NCI-H1930 (cell line): ENCODE measurements at regions not wholly inside any gene's neighbourhood (a gene's known extent, or its start where the extent isn't known, plus 50 kb on each side); places are given as distances from the start of the nearest gene placed in this dataset.
"Not testable (repeated sequence)": the region's sequence is repeated elsewhere in the genome, so short reads cannot be mapped to it uniquely, and the experiment has no call there.

ENCODE experiments used
- DNase-seq, 2 experiments: peaks; one replicate each; lab custom pipeline; 2025; lab: John Stamatoyannopoulos, UW

- no peak for DNase-seq
Measured at GRCh38 chrX:53883196-53883595, 161.1 kb downstream of the PHF8 start.

- DNase-seq: no peak
Measured at GRCh38 chrX:53882331-53882730, 161.9 kb downstream of the PHF8 start.

- not testable (repeated sequence) for DNase-seq
Measured at GRCh38 chrX:53880786-53881185, 163.5 kb downstream of the PHF8 start.

GRCh38 chrX:53859890-53860289 lies 173.4 kb upstream of the HUWE1 start:
- no peak for DNase-seq

- peak in 1 of 2 experiments; percentile 6 for DNase-seq
Measured at GRCh38 chrX:53831662-53832635, 145.4 kb upstream of the HUWE1 start.

GRCh38 chrX:53824686-53825085 lies 138.2 kb upstream of the HUWE1 start:
- no peak for DNase-seq

GRCh38 chrX:53818115-53818514 lies 131.6 kb upstream of the HUWE1 start:
- not testable (repeated sequence) for DNase-seq

GRCh38 chrX:53817548-53817947 lies 131.0 kb upstream of the HUWE1 start:
- no peak for DNase-seq

- no peak for DNase-seq
Measured at GRCh38 chrX:53813670-53814440, 127.3 kb upstream of the HUWE1 start.

GRCh38 chrX:53798281-53798680 lies 111.8 kb upstream of the HUWE1 start:
- DNase-seq: no peak

- no peak for DNase-seq
Measured at GRCh38 chrX:53795576-53795975, 109.1 kb upstream of the HUWE1 start.

GRCh38 chrX:53794181-53794580 lies 107.7 kb upstream of the HUWE1 start:
- DNase-seq: no peak

- DNase-seq: no peak
Measured at GRCh38 chrX:53768865-53769264, 82.3 kb upstream of the HUWE1 start.

GRCh38 chrX:53768451-53768850 lies 81.9 kb upstream of the HUWE1 start:
- no peak for DNase-seq

GRCh38 chrX:53767544-53767943 lies 81.0 kb upstream of the HUWE1 start:
- no peak for DNase-seq

- not testable (repeated sequence) for DNase-seq
Measured at GRCh38 chrX:53757181-53757580, 70.7 kb upstream of the HUWE1 start.

GRCh38 chrX:53746718-53747117 lies 60.2 kb upstream of the HUWE1 start:
- DNase-seq: no peak

- no peak for DNase-seq
Measured at GRCh38 chrX:53743244-53743643, 56.7 kb upstream of the HUWE1 start.

- no peak for DNase-seq
Measured at GRCh38 chrX:53738370-53738906, 51.9 kb upstream of the HUWE1 start.
